ENCODE measurements at regions not wholly inside any gene's neighbourhood (a gene's known extent, or its start where the extent isn't known, plus 50 kb on each side); places are given as distances from the start of the nearest gene placed in this dataset.
"Not testable (repeated sequence)": the region's sequence is repeated elsewhere in the genome, so short reads cannot be mapped to it uniquely, and the experiment has no call there.

DNA sequence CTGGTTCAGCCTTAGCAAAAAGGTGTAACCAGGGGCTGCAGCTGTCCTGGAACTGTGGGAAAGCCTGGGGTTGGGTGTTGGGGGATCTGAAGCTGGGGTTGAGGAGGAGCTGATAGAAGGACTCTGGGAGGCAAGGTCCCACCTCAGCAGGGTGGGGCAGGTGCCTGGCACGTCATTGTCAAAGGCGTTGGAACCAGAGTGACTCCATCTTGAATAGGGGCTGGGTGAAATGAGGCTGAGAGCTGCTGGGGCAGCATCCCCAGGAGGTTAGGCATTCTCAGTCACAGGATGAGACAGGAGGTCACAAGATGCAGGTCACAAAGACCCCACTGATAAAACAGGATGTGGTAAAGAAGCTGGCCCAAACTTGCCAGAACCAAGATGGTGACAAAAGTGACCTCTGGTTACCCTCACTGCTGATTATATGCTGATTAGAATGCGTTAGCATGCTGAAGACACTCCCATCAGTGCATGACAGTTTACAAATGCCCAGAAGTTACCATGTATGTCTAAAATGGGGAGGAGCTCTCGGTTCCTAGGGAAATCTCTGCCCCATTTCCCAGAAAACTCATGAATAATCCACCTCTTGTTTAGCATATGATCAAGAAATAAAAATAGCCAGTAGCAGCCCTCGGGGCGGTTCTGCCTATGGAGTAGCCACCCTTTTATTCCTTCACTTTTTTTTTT is 85.4 kb downstream of the IER5 start:
- DNase-seq = no peak

DNA sequence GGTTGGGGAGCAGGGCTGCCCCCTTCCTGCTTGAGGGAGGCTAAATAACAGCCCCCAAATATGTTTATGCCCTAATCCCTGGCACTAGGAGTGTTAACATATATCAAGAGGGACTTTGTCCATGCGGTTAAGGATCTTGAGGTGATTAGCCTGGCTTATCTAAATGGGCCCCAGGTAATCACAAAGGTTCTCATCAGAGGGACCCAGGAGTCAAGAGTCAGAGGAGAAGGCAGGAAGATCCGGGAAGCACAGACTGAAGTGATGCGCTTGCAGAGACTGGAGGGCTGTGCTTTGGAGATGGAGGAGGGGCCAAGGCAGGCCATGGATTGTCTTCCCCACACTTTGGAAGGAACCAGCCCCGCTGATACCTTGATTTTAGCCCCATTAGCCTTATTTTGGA is 86.4 kb downstream of the IER5 start:
- DNase-seq = no peak

- DNase-seq = no peak
Measured at GRCh38 chr1:181175356-181175910, 86.9 kb downstream of the IER5 start.

DNA sequence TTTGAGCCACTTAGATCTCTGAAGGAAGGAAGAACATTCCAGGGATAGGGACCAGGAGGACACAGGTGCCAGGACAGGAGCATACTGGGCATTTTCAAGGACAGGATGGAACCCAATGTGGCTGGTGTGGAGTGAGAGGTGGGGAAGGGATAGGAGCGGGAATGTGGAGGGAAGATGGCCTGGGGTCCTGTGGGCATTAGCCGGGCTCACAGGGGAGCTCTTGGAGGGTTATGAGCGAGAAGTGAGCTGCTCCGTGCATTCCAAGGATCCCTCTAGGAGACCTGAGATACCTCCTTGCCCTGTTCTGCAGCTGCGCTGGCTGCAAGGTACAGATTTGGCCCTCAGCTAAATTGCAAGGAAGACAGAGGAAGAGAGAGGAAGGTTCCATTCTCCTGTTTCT is 87.5 kb downstream of the IER5 start:
- DNase-seq = no peak

- no peak for DNase-seq
Measured at GRCh38 chr1:181178241-181178879, 89.9 kb downstream of the IER5 start.

DNA sequence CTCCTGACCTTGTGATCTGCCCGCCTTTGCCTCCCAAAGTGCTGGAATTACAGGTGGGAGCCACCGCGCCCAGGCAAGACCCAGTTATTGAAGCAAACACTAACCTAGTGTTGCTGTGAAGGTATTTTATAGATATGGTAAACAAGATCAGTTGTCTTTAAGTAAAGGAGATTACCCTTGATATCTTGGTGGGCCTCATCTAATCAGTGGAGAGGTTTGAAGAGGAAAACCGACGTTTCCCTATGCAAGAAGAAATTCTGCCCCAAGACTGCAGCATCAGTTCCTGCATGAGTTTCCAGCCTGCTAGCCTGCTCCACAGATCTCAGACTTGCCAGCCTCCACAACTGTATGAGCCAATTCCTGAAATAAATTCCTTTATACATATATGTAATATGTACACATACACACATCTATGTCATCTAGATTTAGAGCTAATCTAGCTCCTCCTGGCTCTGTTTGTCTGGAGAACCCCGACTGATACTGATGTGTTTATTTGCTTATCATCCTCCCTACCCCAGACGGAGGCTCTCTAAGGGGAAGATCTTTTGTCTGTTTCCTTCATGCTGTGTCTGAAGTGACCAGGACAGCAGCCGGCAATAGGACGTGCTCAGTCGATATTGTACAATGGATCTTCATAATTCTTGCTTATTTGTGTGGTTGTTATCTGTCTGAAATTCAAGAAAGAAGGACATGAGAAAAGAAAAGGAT is 90.9 kb downstream of the IER5 start:
- DNase-seq = no peak

DNA sequence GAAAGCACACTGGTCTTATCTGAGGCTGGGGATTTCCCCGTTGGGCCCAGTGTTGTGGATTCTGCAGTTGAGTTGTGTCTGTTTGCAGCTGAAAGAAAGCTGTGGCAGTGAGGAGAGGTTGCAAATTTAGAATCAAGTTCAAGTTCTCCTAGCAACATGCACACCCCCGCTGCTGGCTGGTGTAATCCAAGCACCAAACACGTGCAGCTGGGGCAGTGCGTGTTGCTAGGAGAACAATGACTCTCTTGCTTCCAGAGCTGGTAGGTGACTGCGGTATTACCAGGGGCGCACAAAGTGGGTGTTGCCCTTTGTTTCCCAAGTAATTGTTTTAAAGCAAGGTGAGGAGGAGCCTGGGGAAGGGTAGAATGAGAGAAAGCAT is 91.5 kb downstream of the IER5 start:
- DNase-seq = peak; percentile 50 to 53

GRCh38 chr1:181180407-181181031 is 92.0 kb downstream of the IER5 start:
- DNase-seq = no peak

- DNase-seq = no peak
Measured at GRCh38 chr1:181181792-181182585, 93.5 kb downstream of the IER5 start.

DNA sequence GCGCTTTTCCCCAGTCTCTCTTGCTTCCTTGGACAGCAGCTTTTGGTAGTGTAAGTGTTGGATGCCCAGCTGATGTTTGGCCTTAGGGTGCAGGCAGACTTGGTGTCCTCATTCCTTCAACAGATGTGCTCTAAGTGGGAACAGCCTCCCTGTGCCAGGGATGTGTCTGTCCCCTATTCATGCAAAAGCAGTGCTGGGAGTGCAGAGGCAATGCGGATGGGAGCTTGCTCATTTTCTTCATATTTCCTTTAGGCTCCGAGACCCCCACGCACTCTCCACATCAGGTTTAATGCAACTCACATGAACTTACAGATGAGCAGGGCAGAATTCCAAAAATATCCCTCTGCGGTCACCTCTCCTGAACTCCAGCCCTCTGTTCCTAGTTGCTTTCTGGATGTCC is 96.1 kb downstream of the IER5 start:
- no peak for DNase-seq

GRCh38 chr1:181185461-181185860 is 97.0 kb downstream of the IER5 start:
- DNase-seq = no peak

DNA sequence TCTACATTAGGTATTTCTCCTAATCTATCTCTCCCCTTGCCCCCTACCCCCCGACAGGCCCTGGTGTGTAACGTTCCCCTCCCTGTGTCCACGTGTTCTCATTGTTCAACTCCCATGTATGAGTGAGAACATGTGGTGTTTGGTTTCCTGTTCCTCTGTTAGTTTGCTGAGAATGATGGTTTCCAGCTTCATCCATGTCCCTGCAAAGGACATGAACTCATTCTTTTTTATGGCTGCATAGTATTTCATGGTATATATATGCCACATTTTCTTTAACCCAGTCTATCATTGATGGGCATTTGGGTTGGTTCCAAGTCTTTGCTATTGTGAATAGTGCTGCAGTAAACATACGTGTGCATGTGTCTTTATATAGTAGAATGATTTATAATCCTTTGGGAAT is 97.6 kb downstream of the IER5 start:
- not testable (repeated sequence) for DNase-seq

DNA sequence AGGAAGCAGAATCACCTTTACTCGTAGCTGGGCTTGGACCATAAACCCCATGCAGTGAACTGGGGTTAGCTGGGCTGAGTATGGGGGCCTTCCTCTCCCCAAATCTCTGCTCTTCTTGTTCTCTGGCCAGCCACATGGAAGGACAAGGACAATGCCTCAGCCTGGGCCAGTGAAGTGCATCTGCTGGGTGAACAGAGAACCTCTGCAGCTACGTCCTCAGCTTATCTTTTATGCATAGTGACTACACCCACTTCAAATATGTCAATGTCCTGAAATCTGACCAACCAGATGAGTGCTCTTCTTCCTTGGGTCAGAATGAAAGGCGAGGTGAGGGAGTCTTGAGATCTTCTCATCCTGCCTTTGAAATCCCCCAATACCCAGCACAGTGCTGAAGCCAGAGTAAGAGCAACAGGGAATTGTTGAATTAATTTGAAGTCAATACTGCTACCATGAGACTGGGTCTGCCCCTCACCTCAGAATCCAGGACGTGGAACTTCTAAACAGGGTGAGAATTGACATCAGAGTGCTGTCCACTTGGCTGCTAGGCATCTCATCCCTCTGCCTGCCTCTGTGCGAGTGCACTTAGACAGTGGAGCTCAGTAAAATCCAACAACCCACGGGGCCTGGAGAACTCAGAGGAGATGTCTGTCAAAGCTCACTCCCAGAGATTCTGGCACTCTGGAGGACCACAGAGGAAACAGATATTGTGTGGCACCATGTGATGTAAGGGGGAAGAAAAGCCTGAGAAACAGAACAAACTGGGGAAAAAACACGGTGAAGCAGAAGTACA is 99.0 kb downstream of the IER5 start:
- DNase-seq = no peak

DNA sequence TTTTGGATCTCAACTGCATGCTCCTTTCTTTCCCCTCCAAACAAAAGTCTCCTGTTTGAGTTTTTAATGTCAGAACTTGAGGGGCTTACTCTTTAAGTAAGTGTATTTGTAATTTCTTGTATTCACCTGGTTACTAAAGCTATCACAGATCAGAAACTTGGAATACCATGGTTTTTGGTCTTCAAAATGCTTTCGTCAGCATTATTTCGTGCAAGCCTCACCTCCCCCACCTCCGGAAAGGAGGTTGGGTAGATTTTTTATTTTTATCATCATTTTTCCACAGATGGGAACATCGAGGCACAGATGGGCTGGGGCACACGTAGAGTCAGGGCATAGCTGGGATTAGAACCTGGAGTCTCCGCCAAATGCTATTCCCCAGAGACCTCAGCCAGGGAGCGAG is 100.7 kb downstream of the IER5 start:
- no peak for DNase-seq

DNA sequence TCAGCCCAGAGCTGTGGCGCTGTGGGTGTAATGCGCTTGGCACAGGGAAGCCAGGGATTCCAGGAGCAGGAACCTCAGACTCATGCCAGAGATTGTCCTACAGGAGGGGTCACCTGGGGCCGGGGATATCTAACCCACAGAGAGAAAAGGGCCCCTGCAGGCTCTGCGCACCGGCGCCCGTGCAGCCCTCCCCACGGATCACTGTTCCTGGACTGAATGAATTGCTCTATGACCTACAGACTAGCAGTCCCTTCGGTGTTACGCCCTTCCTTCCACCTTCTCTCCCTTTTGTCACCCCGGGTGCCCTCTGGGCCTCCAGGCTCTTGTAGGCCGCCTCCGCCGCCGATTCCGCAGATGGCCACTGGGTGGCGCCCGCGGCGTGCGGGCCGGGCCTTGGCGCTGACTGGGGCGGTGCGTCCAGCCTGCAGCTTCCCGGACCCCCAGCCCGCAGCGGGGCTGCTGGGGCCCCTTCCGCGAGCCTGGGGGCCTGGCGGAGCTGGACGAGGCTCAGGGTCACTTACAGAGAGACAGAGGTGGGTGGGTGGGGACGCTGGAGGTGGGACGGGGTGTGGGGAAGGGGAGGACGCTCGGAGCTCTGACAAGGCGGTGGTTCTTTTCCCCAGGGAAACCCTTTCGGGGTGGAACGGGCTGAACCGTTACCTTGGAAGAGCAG is 101.3 kb downstream of the IER5 start:
- peak; percentile 77 to 80 for DNase-seq

DNA sequence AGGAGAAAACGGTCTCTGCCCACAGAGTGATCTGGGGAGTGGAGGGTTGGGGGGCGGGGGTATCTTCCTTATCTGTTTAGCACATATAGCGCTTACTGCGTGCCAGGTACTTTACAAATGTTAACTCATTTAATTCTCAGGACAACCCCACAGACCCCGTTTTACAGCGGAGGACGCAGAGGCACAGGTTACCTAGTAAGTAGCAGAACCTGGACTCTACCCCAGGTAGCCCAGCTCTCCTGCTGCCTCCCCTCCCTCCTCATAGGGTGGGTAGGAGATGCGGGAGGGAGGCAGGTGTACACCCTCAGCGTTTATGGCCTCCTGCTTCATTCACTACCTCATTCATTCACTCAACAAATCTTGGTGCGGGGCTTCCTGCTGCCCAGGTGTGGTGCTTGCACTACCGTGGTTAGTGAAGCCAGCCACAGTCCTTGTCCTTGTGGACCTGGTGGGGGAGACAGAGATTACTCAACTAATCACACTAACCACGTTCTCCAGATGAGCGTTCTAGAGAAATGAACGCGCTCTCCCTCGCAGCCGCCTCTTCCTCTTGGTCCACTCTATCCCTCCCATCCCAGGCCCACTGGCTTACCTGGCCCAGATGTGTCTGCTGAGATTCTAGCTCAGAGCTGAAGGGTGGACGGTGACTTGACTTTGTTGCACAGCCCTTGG is 102.0 kb downstream of the IER5 start:
- no peak for DNase-seq

DNA sequence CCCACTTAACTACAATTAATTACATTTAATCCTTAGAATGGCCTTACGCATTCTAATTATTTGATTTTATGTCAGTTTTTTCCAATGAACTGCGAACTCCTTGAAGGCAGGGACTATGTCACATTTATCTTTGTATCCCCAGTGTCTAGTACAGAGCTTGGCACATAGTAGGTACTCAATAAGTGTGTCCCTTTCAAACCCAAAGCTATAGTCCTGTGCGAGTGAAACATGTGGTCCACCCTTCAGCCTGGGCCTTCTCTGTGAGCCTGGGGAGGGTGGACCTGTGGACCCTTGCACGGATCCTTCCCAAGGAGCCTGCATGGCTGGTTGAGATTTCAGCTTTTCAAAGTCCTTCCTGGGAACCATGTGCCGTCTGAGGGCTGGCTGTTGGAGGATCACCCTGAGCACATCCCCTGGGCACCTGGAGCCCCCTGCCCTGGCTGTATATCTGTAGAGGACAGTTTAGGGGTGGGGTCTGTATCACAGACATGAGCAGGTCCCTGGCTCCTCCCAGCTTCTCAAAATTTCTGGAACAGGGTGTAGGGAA is 103.1 kb downstream of the IER5 start:
- DNase-seq = no peak

DNA sequence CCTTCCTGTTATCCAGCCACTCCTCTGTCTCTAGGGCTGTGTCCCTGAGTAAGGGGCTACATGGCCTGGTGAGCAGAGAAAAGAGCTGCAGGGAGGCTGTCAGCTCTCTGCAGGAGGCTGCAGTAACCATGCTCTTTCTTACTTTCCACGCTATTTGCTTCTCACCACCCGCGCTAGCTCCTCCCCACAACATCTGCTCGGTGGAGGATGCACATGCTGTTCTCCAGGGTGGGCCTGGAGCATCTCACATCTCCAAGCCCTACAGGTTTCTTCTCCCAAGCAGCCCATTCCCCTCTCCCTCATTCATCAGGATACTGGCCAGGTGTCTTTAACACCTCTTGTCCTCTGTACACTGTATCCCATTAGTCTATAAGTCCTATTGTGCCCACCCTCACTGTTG is 103.8 kb downstream of the IER5 start:
- DNase-seq = no peak

DNA sequence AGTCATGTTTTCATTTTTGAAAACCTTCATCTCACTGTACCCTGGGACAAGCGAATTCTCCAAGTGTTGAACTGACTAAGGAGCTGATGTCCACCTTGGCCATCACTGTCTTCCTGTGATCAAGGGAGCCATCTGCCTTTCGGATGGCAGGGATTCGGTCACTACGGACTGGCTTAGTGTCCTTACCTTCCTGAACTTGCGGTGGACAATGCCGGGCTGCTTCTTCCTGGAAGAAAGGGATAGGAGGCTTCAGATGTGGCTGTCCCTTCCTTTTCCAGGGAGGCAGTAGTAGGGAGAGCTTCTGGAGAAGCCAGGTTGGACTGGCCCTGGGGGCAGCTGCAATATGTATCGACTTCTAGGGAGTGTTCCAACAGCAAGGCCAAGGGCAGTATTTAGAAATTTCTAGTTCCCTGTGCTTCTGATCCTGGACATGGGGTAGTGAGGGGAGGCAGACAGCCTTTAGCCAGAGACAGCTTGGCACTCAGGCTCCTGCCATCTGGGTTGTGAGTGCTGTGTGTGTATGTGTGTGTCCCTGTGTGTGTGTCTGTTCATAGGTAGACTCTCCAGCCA is 114.6 kb downstream of the IER5 start:
- no peak for DNase-seq

- DNase-seq = no peak
Measured at GRCh38 chr1:181204530-181204929, 116.0 kb downstream of the IER5 start.

All from activated CD4-positive, alpha-beta T cell treated with anti-CD3 and anti-CD28 coated beads, Interleukin-2, amount 50 U/mL, for 48 hours (primary cell).